ENCODE measurements at regions not wholly inside any gene's neighbourhood (a gene's known extent, or its start where the extent isn't known, plus 50 kb on each side); places are given as distances from the start of the nearest gene placed in this dataset.

- Histone ChIP-seq H3K9me3 (ENCODE audit: control insufficient read depth, low read depth, low read length) (no peaks in the 10 kb centered on the region), H3K79me2 (ENCODE audit: insufficient read depth, low read length) (no peaks in the 10 kb centered on the region), H3K18ac (ENCODE audit: insufficient read length, low read depth, low read length) (no peak overlapping the region), H2AK5ac (ENCODE audit: insufficient read length, low read length) (no peak overlapping the region), H3K27me3 (ENCODE audit: insufficient read depth, low read length) (no peaks in the 10 kb centered on the region), H4K5ac (ENCODE audit: insufficient read length, low read depth, low read length) (no peak overlapping the region), H3K14ac (ENCODE audit: insufficient read depth, low read length) (no peak overlapping the region), H3K27ac (ENCODE audit: insufficient read length, low read depth, low read length) (no peak overlapping the region), H2AFZ (ENCODE audit: low read length) (no peak overlapping the region), H4K8ac (replicated peaks; ENCODE audit: insufficient read length, low read depth, low read length) (no peak overlapping the region), H4K20me1 (ENCODE audit: control insufficient read depth, insufficient read depth, insufficient read length) (no peaks in the 10 kb centered on the region), H2BK20ac (ENCODE audit: low read depth, low read length, poor library complexity, severe bottlenecking) (no peak overlapping the region), H2BK15ac (ENCODE audit: low read depth, low read length) (no peak overlapping the region), H2BK12ac (ENCODE audit: insufficient read length, low read depth, low read length) (no peak overlapping the region), H3K4me1 (ENCODE audit: insufficient read depth, low read length) (no peaks in the 10 kb centered on the region), H3K56ac (ENCODE audit: insufficient read length, low read depth, low read length) (no peak overlapping the region), H3K9ac (ENCODE audit: extremely low read depth, insufficient read length, low read length) (no peak overlapping the region), H3K23me2 (ENCODE audit: insufficient read length, low read depth, low read length, poor library complexity, severe bottlenecking) (no peaks in the 10 kb centered on the region), H4K91ac (ENCODE audit: insufficient read length, low read depth, low read length) (no peak overlapping the region), H3T11ph (ENCODE audit: low read length) (no peak overlapping the region), H2BK120ac (ENCODE audit: low read depth, low read length, poor library complexity, severe bottlenecking) (no peak overlapping the region), H3K79me1 (ENCODE audit: insufficient read depth, low read depth, low read length, poor library complexity, severe bottlenecking) (no peaks in the 10 kb centered on the region), H3K4ac (ENCODE audit: low read depth, low read length) (no peak overlapping the region), H2BK5ac (ENCODE audit: insufficient read length, low read length) (no peak overlapping the region), H3K23ac (ENCODE audit: insufficient read length, low read depth, low read length) (no peak overlapping the region), H3K4me2 (ENCODE audit: insufficient read depth, insufficient read length, low read length) (no peak overlapping the region)
- Mint-ChIP-seq H3K27me3 (ENCODE audit: low read depth) (no peaks in the 10 kb centered on the region), H3K4me3 (no peak overlapping the region), H3K9me3 (peaks cover 0 to 6% of the 10 kb centered on the region in 2 experiments; a peak in 3 of 5 replicates), H3K36me3 (ENCODE audit: insufficient read depth in 1 of 3, low read depth in 3 of 3) (no peaks in the 10 kb centered on the region), H3K4me1 (no peaks in the 10 kb centered on the region), H3K27ac (no peak overlapping the region)
- TF ChIP-seq CTCF (conservative IDR thresholded peaks at IDR 0.05): no peak
- DNase-seq: no peak
- WGBS (ENCODE audit: extremely low coverage, insufficient read length, low lambda C conversion rate): no CpG with 5 or more reads among the region's 2 CpGs
Observed at GRCh38 chr11:82045748-82046457, 687.8 kb downstream of the FAM181B start.

Data from H9 (cell line).